ENCODE measurements at regions not wholly inside any gene's neighbourhood (a gene's known extent, or its start where the extent isn't known, plus 50 kb on each side); places are given as distances from the start of the nearest gene placed in this dataset.

- Mint-ChIP-seq H3K4me1 (peaks cover 12% of the 10 kb centered on the region in 2 donors), H3K4me3 (no peak overlapping the region)
Observed at GRCh38 chr13:28548468-28548867, 53.5 kb upstream of the FLT1 start.

DNA sequence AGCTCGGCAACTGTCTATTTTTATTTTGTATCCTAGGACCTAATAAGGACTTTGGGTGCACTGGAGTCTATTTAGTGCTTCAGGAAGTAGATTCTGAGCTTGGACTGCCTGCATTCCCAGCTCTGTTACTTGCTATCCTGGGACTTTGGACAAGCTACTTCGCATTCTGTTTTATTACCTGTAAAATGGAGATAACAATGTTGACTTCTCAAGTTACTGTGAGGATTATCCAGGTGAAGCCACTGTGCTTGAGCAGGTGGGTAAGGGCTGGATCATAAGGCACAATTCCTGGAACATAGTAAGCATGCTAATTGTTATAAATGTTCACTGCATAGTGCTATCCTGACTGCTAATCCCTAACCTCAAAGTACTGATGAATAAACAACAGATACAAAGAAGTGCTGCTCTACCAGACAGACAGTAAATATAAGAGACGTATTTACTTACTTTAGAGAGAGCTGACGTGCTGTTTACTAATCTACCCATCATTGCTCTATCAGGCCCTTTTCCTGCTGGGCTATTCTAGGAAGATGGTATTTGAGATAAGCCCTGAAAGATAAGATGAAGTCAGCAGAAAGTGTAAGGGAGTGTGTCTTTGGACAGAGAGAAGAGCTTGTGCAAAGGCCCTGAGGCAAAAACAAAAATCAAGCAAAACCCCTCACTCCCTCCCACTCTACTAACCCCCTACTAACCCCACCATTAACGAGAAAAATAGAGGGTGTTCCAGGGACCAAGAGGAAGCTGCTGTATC lies 50.8 kb upstream of the FLT1 start:
- H3K4me1 Mint-ChIP-seq: peaks cover 12 to 29% of the 10 kb centered on the region in 2 donors
- ATAC-seq (replicated peaks) (no peak), DNase-seq (no peak)
- peaks cover 18 to 22% of the 10 kb centered on the region in 2 donors for H3K9me3 Mint-ChIP-seq
- H3K4me3 Mint-ChIP-seq: no peak overlapping the region
- H3K36me3 Mint-ChIP-seq: peaks cover 6 to 22% of the 10 kb centered on the region in 2 donors
- H3K27me3 Mint-ChIP-seq: peaks cover 12 to 20% of the 10 kb centered on the region in 2 donors
- no peak overlapping the region for H3K27ac Mint-ChIP-seq

More at GRCh38 chr13:28548468-28548867, 53.5 kb upstream of the FLT1 start:
- DNase-seq (no peak), ATAC-seq (replicated peaks) (no peak)
- Mint-ChIP-seq H3K36me3 (peaks cover 4 to 17% of the 10 kb centered on the region in 2 donors), H3K9me3 (peaks cover 10 to 14% of the 10 kb centered on the region in 2 donors), H3K27ac (no peak overlapping the region), H3K27me3 (peaks cover 7 to 24% of the 10 kb centered on the region in 2 donors)

Measured in stimulated activated naive B cell treated with anti-CD40 and anti-IgM and Interleukin-4, amounts not matched to agents 10 μg/mL and 1 μg/mL and 100 μg/mL, for 72 hours (primary cell).